ENCODE measurements at regions not wholly inside any gene's neighbourhood (a gene's known extent, or its start where the extent isn't known, plus 50 kb on each side); places are given as distances from the start of the nearest gene placed in this dataset.

- H3K4me1 ChIP-seq (ENCODE audit: control insufficient read depth in 1 of 2, insufficient read depth in 2 of 2, low read length in 2 of 2) = no peaks in the 10 kb centered on the region
- H3K4me3 ChIP-seq (replicated peaks in 1 of 2; ENCODE audit: low read depth in 1 of 2, low read length in 2 of 2) = no peak overlapping the region
- no peak overlapping the region for H3K4me2 ChIP-seq (ENCODE audit: low read length)
- no peak overlapping the region for H3K9ac ChIP-seq (ENCODE audit: low read length)
- POLR2A ChIA-PET = no interaction called here
- no peak overlapping the region for H2AFZ ChIP-seq (ENCODE audit: low read depth, low read length, poor library complexity, severe bottlenecking)
- H3K27ac ChIP-seq (ENCODE audit: low read depth, low read length) = no peak overlapping the region
- no TSS peak for BruUV-seq (replicated peaks)
- no peaks in the 10 kb centered on the region for H4K20me1 ChIP-seq (ENCODE audit: insufficient read depth)
- intact Hi-C loops (cut with micrococcal nuclease) = no loop called here
- CTCF ChIA-PET = no interaction called here
- no peaks in the 10 kb centered on the region for H3K9me2 ChIP-seq (ENCODE audit: insufficient read depth)
- H3K36me3 ChIP-seq (ENCODE audit: control insufficient read depth in 1 of 2, insufficient read depth in 2 of 2, low read length in 2 of 2) = no peaks in the 10 kb centered on the region
- H3K9me3 ChIP-seq (ENCODE audit: control insufficient read depth in 1 of 2, insufficient read depth in 1 of 2, low read depth in 1 of 2, low read length in 2 of 2) = no peaks in the 10 kb centered on the region
- ATAC-seq (no peak), DNase-seq (ENCODE audit: low read depth, low spot score) (no peak)
- no peaks in the 10 kb centered on the region for H3K27me3 ChIP-seq (ENCODE audit: insufficient read depth, low read length)
- RAD21 ChIA-PET (ENCODE audit: low non-redundant PET in 1 of 2, low total read pairs in 2 of 2, uncharacterized antibody in 2 of 2, unreplicated experiment in 2 of 2) = no interaction called here
- H3K79me2 ChIP-seq (ENCODE audit: insufficient read depth, low read length) = no peaks in the 10 kb centered on the region
- TF ChIP-seq CTCF (IDR thresholded peaks at IDR 0.05 in 2 of 3, conservative IDR thresholded peaks at IDR 0.05 in 1 of 3; ENCODE audit: borderline replicate concordance in 1 of 3, insufficient read depth in 1 of 3, low read depth in 2 of 3, low read length in 2 of 3) = peak in 1 of 3 experiments; percentile 29; a peak in 1 of 6 replicates
- TF ChIP-seq CBX3 (IDR thresholded peaks at IDR 0.05; ENCODE audit: low read depth) = no peak
These were observed 90.8 kb downstream of the ATPSCKMT start for GRCh38 chr5:10158886-10159285.

- no peak for ATAC-seq
- CTCF ChIA-PET = no interaction called here
- RAD21 ChIA-PET (ENCODE audit: low non-redundant PET in 1 of 2, low total read pairs in 2 of 2, uncharacterized antibody in 2 of 2, unreplicated experiment in 2 of 2) = no interaction called here
- no peaks in the 10 kb centered on the region for H3K36me3 ChIP-seq (ENCODE audit: control insufficient read depth in 1 of 2, insufficient read depth in 2 of 2, low read length in 2 of 2)
- intact Hi-C loops (cut with micrococcal nuclease) = no loop called here
- POLR2A ChIA-PET = no interaction called here
- no peak overlapping the region for H3K9ac ChIP-seq (ENCODE audit: low read length)
- no peaks in the 10 kb centered on the region for H3K9me3 ChIP-seq (ENCODE audit: control insufficient read depth in 1 of 2, insufficient read depth in 1 of 2, low read depth in 1 of 2, low read length in 2 of 2)
- no peaks in the 10 kb centered on the region for H3K27me3 ChIP-seq (ENCODE audit: insufficient read depth, low read length)
- H3K4me3 ChIP-seq (replicated peaks in 1 of 2; ENCODE audit: low read depth in 1 of 2, low read length in 2 of 2) = no peak overlapping the region
- no peak overlapping the region for H3K4me2 ChIP-seq (ENCODE audit: low read length)
- BruUV-seq (replicated peaks) = no TSS peak
- H2AFZ ChIP-seq (ENCODE audit: low read depth, low read length, poor library complexity, severe bottlenecking) = no peak overlapping the region
- H3K27ac ChIP-seq (ENCODE audit: low read depth, low read length) = no peak overlapping the region
- no peaks in the 10 kb centered on the region for H3K79me2 ChIP-seq (ENCODE audit: insufficient read depth, low read length)
- no peaks in the 10 kb centered on the region for H3K4me1 ChIP-seq (ENCODE audit: control insufficient read depth in 1 of 2, insufficient read depth in 2 of 2, low read length in 2 of 2)
- no peak for DNase-seq (ENCODE audit: low read depth, low spot score)
- H4K20me1 ChIP-seq (ENCODE audit: insufficient read depth) = no peaks in the 10 kb centered on the region
- no peaks in the 10 kb centered on the region for H3K9me2 ChIP-seq (ENCODE audit: insufficient read depth)
- TF ChIP-seq CTCF (IDR thresholded peaks at IDR 0.05 in 2 of 3, conservative IDR thresholded peaks at IDR 0.05 in 1 of 3; ENCODE audit: borderline replicate concordance in 1 of 3, insufficient read depth in 1 of 3, low read depth in 2 of 3, low read length in 2 of 3) = no peak
- TF ChIP-seq ELF1 (IDR thresholded peaks at IDR 0.05; ENCODE audit: borderline replicate concordance, low read depth) = no peak
- TF ChIP-seq CBX3 (IDR thresholded peaks at IDR 0.05; ENCODE audit: low read depth) = no peak
- TF ChIP-seq JUND (IDR thresholded peaks at IDR 0.05) = no peak
- TF ChIP-seq ZFX (IDR thresholded peaks at IDR 0.05) = no peak
- TF ChIP-seq, protein P1, sequence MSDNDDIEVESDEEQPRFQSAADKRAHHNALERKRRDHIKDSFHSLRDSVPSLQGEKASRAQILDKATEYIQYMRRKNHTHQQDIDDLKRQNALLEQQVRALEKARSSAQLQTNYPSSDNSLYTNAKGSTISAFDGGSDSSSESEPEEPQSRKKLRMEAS (IDR thresholded peaks at IDR 0.05) = no peak
- TF ChIP-seq, protein P2, sequence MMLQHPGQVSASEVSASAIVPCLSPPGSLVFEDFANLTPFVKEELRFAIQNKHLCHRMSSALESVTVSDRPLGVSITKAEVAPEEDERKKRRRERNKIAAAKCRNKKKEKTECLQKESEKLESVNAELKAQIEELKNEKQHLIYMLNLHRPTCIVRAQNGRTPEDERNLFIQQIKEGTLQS (IDR thresholded peaks at IDR 0.05) = no peak
- TF ChIP-seq, protein P3, sequence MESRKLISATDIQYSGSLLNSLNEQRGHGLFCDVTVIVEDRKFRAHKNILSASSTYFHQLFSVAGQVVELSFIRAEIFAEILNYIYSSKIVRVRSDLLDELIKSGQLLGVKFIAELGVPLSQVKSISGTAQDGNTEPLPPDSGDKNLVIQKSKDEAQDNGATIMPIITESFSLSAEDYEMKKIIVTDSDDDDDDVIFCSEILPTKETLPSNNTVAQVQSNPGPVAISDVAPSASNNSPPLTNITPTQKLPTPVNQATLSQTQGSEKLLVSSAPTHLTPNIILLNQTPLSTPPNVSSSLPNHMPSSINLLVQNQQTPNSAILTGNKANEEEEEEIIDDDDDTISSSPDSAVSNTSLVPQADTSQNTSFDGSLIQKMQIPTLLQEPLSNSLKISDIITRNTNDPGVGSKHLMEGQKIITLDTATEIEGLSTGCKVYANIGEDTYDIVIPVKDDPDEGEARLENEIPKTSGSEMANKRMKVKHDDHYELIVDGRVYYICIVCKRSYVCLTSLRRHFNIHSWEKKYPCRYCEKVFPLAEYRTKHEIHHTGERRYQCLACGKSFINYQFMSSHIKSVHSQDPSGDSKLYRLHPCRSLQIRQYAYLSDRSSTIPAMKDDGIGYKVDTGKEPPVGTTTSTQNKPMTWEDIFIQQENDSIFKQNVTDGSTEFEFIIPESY (IDR thresholded peaks at IDR 0.05; ENCODE audit: extremely low read depth, insufficient replicate concordance, low read length) = no peak
- no peak for TF ChIP-seq YY1 (IDR thresholded peaks at IDR 0.05; ENCODE audit: extremely low read depth, insufficient replicate concordance, low read depth, low read length)
- no peak for TF ChIP-seq RAD21 (IDR thresholded peaks at IDR 0.05; ENCODE audit: low read depth)
These were observed 92.5 kb downstream of the ATPSCKMT start for GRCh38 chr5:10157085-10157669.
